Left lung (tissue), 4 donors: ENCODE measurements at regions not wholly inside any gene's neighbourhood (a gene's known extent, or its start where the extent isn't known, plus 50 kb on each side); places are given as distances from the start of the nearest gene placed in this dataset.
A peak's percentile ranks its signal among the peaks of the same experiment; 100 is the strongest.
"Not testable (repeated sequence)": the region's sequence is repeated elsewhere in the genome, so short reads cannot be mapped to it uniquely, and the experiment has no call there.

Experiments
- ATAC-seq: fragments of 200-7000 bp; cut with Tn5 transposase; one replicate; pipeline ENCODE4 v1.9.1; 2020; ENCODE audit warnings: moderate library complexity
- DNase-seq, 4 donors: peaks; one replicate each; pipeline ENCODE4 v3.0.0-alpha.2; 2013 to 2020
- H3K27ac ChIP-seq, 2 donors: fragments of 200-600 bp; sonication (generic) in 1 of 2; one replicate each; pipeline versions ENCODE4 v1.5.0 to v1.8.0; 2020 to 2021
- H3K27me3 ChIP-seq, 2 donors: fragments of 200-600 bp; sonication (generic) in 1 of 2; one replicate each; pipeline versions ENCODE4 v1.5.0 to v1.8.0; 2020 to 2021
- H3K36me3 ChIP-seq, 2 donors: fragments of 200-600 bp; sonication (generic) in 1 of 2; one replicate each; pipeline versions ENCODE4 v1.5.0 to v1.8.0; 2020 to 2021
- H3K4me1 ChIP-seq, 2 donors: fragments of 200-600 bp; one replicate each; pipeline ENCODE4 v1.8.0; 2021
- H3K4me3 ChIP-seq, 2 donors: fragments of 200-600 bp; sonication (generic) in 1 of 2; one replicate each; pipeline versions ENCODE4 v1.5.0 to v1.8.0; 2020 to 2021; ENCODE audit warnings: mild to moderate bottlenecking in 1 of 2
- H3K9me3 ChIP-seq, 2 donors: fragments of 200-600 bp; sonication (generic) in 1 of 2; one replicate each; pipeline versions ENCODE4 v1.5.0 to v1.8.0; 2020 to 2021
- intact Hi-C, 2 donors: fragments of 100-400 bp; cut with DNase I; formaldehyde crosslinking; loops; one replicate each; pipeline versions ENCODE4 v1.11.2 to v1.14.2; 2022
- TF ChIP-seq, protein P1 (sequence below), 2 donors: fragments of 200-600 bp; sonication (generic) in 1 of 2; IDR thresholded peaks; one replicate each; pipeline versions ENCODE4 v1.5.0 to v1.8.0; 2021; ENCODE audit warnings: antibody characterized with exemption in 2 of 2
- donor health status: DM: no; HTN: yes; CAD: no.
- donor health status: DM: no; HTN: no; CAD: no.

GRCh38 chr9:14992516-14992915, 82.3 kb upstream of the FREM1 start:
- Histone ChIP-seq H3K36me3 (no peaks in the 10 kb centered on the region), H3K4me3 (peak overlapping the region in 1 of 2 donors; percentile 50), H3K27ac (no peak overlapping the region), H3K4me1 (peaks cover 0 to 8% of the 10 kb centered on the region in 2 donors), H3K9me3 (peaks cover 0 to 2% of the 10 kb centered on the region in 2 donors), H3K27me3 (peaks cover 0 to 8% of the 10 kb centered on the region in 2 donors)
- TF ChIP-seq, protein P1, sequence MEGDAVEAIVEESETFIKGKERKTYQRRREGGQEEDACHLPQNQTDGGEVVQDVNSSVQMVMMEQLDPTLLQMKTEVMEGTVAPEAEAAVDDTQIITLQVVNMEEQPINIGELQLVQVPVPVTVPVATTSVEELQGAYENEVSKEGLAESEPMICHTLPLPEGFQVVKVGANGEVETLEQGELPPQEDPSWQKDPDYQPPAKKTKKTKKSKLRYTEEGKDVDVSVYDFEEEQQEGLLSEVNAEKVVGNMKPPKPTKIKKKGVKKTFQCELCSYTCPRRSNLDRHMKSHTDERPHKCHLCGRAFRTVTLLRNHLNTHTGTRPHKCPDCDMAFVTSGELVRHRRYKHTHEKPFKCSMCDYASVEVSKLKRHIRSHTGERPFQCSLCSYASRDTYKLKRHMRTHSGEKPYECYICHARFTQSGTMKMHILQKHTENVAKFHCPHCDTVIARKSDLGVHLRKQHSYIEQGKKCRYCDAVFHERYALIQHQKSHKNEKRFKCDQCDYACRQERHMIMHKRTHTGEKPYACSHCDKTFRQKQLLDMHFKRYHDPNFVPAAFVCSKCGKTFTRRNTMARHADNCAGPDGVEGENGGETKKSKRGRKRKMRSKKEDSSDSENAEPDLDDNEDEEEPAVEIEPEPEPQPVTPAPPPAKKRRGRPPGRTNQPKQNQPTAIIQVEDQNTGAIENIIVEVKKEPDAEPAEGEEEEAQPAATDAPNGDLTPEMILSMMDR (IDR thresholded peaks at IDR 0.05) = no peak
- ATAC-seq = no peak
- no peak for DNase-seq
- intact Hi-C loops = no loop called here

DNA sequence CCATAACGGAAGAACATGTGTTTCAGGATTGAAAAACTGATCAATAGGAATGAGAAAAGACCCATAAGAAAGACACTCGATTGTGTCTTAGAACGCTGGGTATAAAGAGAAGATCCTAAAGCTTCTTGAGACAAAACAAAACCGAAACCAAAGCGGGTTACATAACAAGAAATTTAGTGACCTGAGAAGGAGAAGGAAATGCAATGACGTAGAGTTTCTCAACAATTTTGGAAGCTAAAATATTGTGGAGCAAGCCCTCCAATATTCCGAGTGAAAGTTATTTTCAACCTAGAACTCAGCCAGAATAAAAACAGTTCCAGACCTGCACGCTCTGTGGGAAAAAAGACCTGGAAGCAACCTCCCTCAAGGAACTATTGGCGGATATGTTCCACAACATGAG, 81.9 kb upstream of the FREM1 start:
- H3K4me3 ChIP-seq = peak overlapping the region in 1 of 2 donors; percentile 50
- peaks cover 0 to 2% of the 10 kb centered on the region in 2 donors for H3K9me3 ChIP-seq
- peaks cover 0 to 8% of the 10 kb centered on the region in 2 donors for H3K27me3 ChIP-seq
- intact Hi-C loops = no loop called here
- ATAC-seq = no peak
- no peak for DNase-seq
- H3K4me1 ChIP-seq = peaks cover 0 to 8% of the 10 kb centered on the region in 2 donors
- H3K36me3 ChIP-seq = no peaks in the 10 kb centered on the region
- TF ChIP-seq, protein P1 (IDR thresholded peaks at IDR 0.05) = no peak
- no peak overlapping the region for H3K27ac ChIP-seq

- intact Hi-C loops = not testable (repeated sequence)
Observed at GRCh38 chr9:14990647-14991046, 80.4 kb upstream of the FREM1 start.

DNA sequence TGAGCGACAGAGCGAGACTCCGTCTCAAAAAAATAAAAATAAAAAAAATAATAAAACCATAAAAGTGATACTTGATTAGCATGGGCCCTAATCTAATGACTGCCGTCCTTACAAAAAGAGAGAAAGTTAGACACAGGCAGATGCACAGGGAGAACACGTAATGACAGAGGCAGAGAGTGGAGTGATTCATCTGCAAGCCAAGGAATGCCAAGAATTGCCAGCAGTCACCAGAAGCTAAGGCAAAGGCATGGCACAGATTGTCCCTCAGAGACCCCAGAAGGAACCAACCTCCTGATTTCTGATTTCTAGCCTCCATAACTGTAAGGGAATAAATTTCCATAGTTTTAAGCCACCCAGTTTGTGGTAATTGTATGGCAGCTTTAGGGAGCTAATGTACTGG, 79.6 kb upstream of the FREM1 start:
- no peak for DNase-seq
- TF ChIP-seq, protein P1 (IDR thresholded peaks at IDR 0.05) = no peak
- H3K36me3 ChIP-seq = no peaks in the 10 kb centered on the region
- no peak overlapping the region for H3K4me3 ChIP-seq
- no peak for ATAC-seq
- no peak overlapping the region for H3K27ac ChIP-seq
- intact Hi-C loops = no loop called here
- peaks cover 0 to 2% of the 10 kb centered on the region in 2 donors for H3K9me3 ChIP-seq
- peaks cover 0 to 8% of the 10 kb centered on the region in 2 donors for H3K27me3 ChIP-seq
- H3K4me1 ChIP-seq = peaks cover 0 to 8% of the 10 kb centered on the region in 2 donors

More at GRCh38 chr9:14990647-14991046, 80.4 kb upstream of the FREM1 start:
- not testable (repeated sequence) for H3K27me3 ChIP-seq, H3K4me1 ChIP-seq, DNase-seq, H3K4me3 ChIP-seq, H3K36me3 ChIP-seq, H3K9me3 ChIP-seq, H3K27ac ChIP-seq, ATAC-seq

- H3K4me1 ChIP-seq, H3K27me3 ChIP-seq, DNase-seq, H3K4me3 ChIP-seq, H3K27ac ChIP-seq, intact Hi-C loops, ATAC-seq, H3K36me3 ChIP-seq, H3K9me3 ChIP-seq: not testable (repeated sequence)
Observed at GRCh38 chr9:14989336-14989735, 79.1 kb upstream of the FREM1 start.

GRCh38 chr9:14987858-14988257, 77.6 kb upstream of the FREM1 start:
- H3K27ac ChIP-seq = no peak overlapping the region

More at GRCh38 chr9:14987858-14988257, 77.6 kb upstream of the FREM1 start:
- TF ChIP-seq, protein P1 (IDR thresholded peaks at IDR 0.05) = no peak
- intact Hi-C loops = no loop called here
- no peak for ATAC-seq
- Histone ChIP-seq H3K4me3 (no peak overlapping the region), H3K9me3 (peaks cover 0 to 2% of the 10 kb centered on the region in 2 donors), H3K4me1 (no peaks in the 10 kb centered on the region), H3K36me3 (no peaks in the 10 kb centered on the region), H3K27me3 (peaks cover 0 to under 1% of the 10 kb centered on the region in 2 donors)
- no peak for DNase-seq
